Keratinocyte (primary cell): ENCODE measurements at regions not wholly inside any gene's neighbourhood (a gene's known extent, or its start where the extent isn't known, plus 50 kb on each side); places are given as distances from the start of the nearest gene placed in this dataset.

Experiments
- DNase-seq: peaks from one replicate; pipeline ENCODE4 v3.0.0-alpha.2; 2011; ENCODE audit warnings: low read depth, missing footprints, low spot score
- FAIRE-seq: peaks from 2 replicates; lab custom pipeline; 2011; peaks lifted over from hg19 to GRCh38; lab: Jason Lieb, UNC
- H2AFZ ChIP-seq: 2 replicates; pipeline ENCODE4 v1.6.0; 2012; ENCODE audit warnings: low read length, control low read depth, inconsistent platforms; ENCODE audit not compliant: control insufficient read depth
- H3K27ac ChIP-seq: 2 replicates; pipeline ENCODE4 v1.5.1; 2011; ENCODE audit warnings: low read length; ENCODE audit not compliant: control insufficient read depth, insufficient read depth
- H3K27me3 ChIP-seq: 3 replicates; pipeline ENCODE4 v1.6.0; 2011; ENCODE audit warnings: low read length; ENCODE audit not compliant: control insufficient read depth, insufficient read depth; ENCODE audit errors: extremely low read depth
- H3K36me3 ChIP-seq, 2 experiments: 2 replicates in 1 of 2; 3 replicates in 1 of 2; pipeline ENCODE4 v1.5.1; 2011; ENCODE audit warnings: low read length in 2 of 2, mild to moderate bottlenecking in 1 of 2; ENCODE audit not compliant: control insufficient read depth in 2 of 2, insufficient read depth in 2 of 2; ENCODE audit errors: extremely low read depth in 1 of 2
- H3K4me1 ChIP-seq: 3 replicates; pipeline ENCODE4 v1.5.1; 2011; ENCODE audit warnings: low read length; ENCODE audit not compliant: control insufficient read depth, insufficient read depth; ENCODE audit errors: extremely low read depth
- H3K4me2 ChIP-seq: 3 replicates; pipeline ENCODE4 v1.6.0; 2011; ENCODE audit warnings: low read depth, low read length; ENCODE audit not compliant: control insufficient read depth, insufficient read depth; ENCODE audit errors: extremely low read depth
- H3K4me3 ChIP-seq, 3 experiments: fragments of 200-600 bp in 1 of 3; sonication (generic) in 1 of 3; 2 replicates in 2 of 3; 3 replicates in 1 of 3; pipeline ENCODE4 v1.5.1; 2011 to 2016; ENCODE audit warnings: low read length in 3 of 3, mild to moderate bottlenecking in 3 of 3, control low read depth in 2 of 3, inconsistent platforms in 1 of 3, low read depth in 1 of 3, mixed read lengths in 1 of 3, mixed run types in 1 of 3, moderate library complexity in 1 of 3; ENCODE audit not compliant: control insufficient read depth in 2 of 3, insufficient read depth in 2 of 3; ENCODE audit errors: extremely low read depth in 1 of 3
- H3K79me2 ChIP-seq: 2 replicates; pipeline ENCODE4 v1.6.0; 2012; ENCODE audit warnings: low read length; ENCODE audit not compliant: control insufficient read depth, insufficient read depth
- H3K9ac ChIP-seq: 3 replicates; pipeline ENCODE4 v1.6.0; 2011; ENCODE audit warnings: low read length; ENCODE audit not compliant: control insufficient read depth, insufficient read depth; ENCODE audit errors: extremely low read depth
- H3K9me1 ChIP-seq: 3 replicates; pipeline ENCODE4 v1.6.0; 2011; ENCODE audit warnings: low read length; ENCODE audit not compliant: control insufficient read depth, insufficient read depth; ENCODE audit errors: extremely low read depth
- H3K9me3 ChIP-seq: 2 replicates; pipeline ENCODE4 v1.5.1; 2012; ENCODE audit warnings: low read depth, low read length; ENCODE audit not compliant: control insufficient read depth
- H4K20me1 ChIP-seq: 3 replicates; pipeline ENCODE4 v1.6.0; 2011; ENCODE audit warnings: low read length; ENCODE audit not compliant: control insufficient read depth, insufficient read depth; ENCODE audit errors: extremely low read depth
- CTCF ChIP-seq, 3 experiments: IDR thresholded peaks in 1 of 3; conservative IDR thresholded peaks in 1 of 3; optimal IDR thresholded peaks in 1 of 3; 2 replicates in 2 of 3; 3 replicates in 1 of 3; pipeline versions ENCODE3 to v1.5.1; 2011; ENCODE audit warnings: low read length in 3 of 3, mild to moderate bottlenecking in 3 of 3, moderate library complexity in 2 of 3, control low read depth in 1 of 3, inconsistent platforms in 1 of 3; ENCODE audit not compliant: insufficient read depth in 2 of 3; ENCODE audit errors: extremely low read depth in 1 of 3
- EZH2 ChIP-seq: IDR thresholded peaks from one replicate; pipeline ENCODE4 v1.6.1; 2012; ENCODE audit warnings: inconsistent platforms, mild to moderate bottlenecking, low read length, moderate library complexity
- dilution Hi-C: fragments of 300-500 bp; cut with MboI; formaldehyde crosslinking; loops from one replicate; pipeline ENCODE4 v1.7.0; 2020; ENCODE audit warnings: low sequenced_read_pairs; ENCODE audit not compliant: extremely low pct_ligation_motif_present

- H3K36me3 ChIP-seq, result no peaks in the 10 kb centered on the region
- H4K20me1 ChIP-seq, result no peaks in the 10 kb centered on the region
- no peaks in the 10 kb centered on the region for H3K79me2 ChIP-seq
- no peak for TF ChIP-seq CTCF (optimal IDR thresholded peaks at IDR 0.05 in 1 of 3, IDR thresholded peaks at IDR 0.05 in 1 of 3, conservative IDR thresholded peaks at IDR 0.05 in 1 of 3; ENCODE audit: extremely low read depth in 1 of 3, insufficient read depth in 2 of 3, low read length in 3 of 3)
- no peak for TF ChIP-seq EZH2
- DNase-seq (no peak), FAIRE-seq (no peak)
- no peak overlapping the region for H3K4me3 ChIP-seq
- H3K9me3 ChIP-seq, result no peaks in the 10 kb centered on the region
- no peak overlapping the region for H3K4me2 ChIP-seq
- no peaks in the 10 kb centered on the region for H3K27me3 ChIP-seq
- no peaks in the 10 kb centered on the region for H3K4me1 ChIP-seq
- no peaks in the 10 kb centered on the region for H3K9me1 ChIP-seq
- no peak overlapping the region for H3K9ac ChIP-seq
- H2AFZ ChIP-seq, result no peak overlapping the region
- no peak overlapping the region for H3K27ac ChIP-seq
- dilution Hi-C loops, result no loop called here
These were observed 988.4 kb downstream of the KCNMA1 start for GRCh38 chr10:76649254-76649653.

- Histone ChIP-seq H3K4me2 (no peak overlapping the region), H3K9me1 (no peaks in the 10 kb centered on the region), H3K9ac (no peak overlapping the region), H3K9me3 (no peaks in the 10 kb centered on the region), H3K27ac (no peak overlapping the region), H3K4me3 (no peak overlapping the region), H4K20me1 (no peaks in the 10 kb centered on the region), H3K4me1 (no peaks in the 10 kb centered on the region), H3K36me3 (no peaks in the 10 kb centered on the region), H2AFZ (no peak overlapping the region), H3K79me2 (no peaks in the 10 kb centered on the region), H3K27me3 (no peaks in the 10 kb centered on the region)
- DNase-seq, result no peak
- FAIRE-seq, result no peak
- dilution Hi-C loops, result no loop called here
- TF ChIP-seq CTCF (optimal IDR thresholded peaks at IDR 0.05 in 1 of 3, IDR thresholded peaks at IDR 0.05 in 1 of 3, conservative IDR thresholded peaks at IDR 0.05 in 1 of 3; ENCODE audit: extremely low read depth in 1 of 3, insufficient read depth in 2 of 3, low read length in 3 of 3), result no peak
- TF ChIP-seq EZH2, result no peak
These were observed 990.3 kb downstream of the KCNMA1 start for GRCh38 chr10:76647301-76647700.
